Neural cell (in vitro differentiated cells): ENCODE measurements at regions not wholly inside any gene's neighbourhood (a gene's known extent, or its start where the extent isn't known, plus 50 kb on each side); places are given as distances from the start of the nearest gene placed in this dataset.

Source experiments
- CTCF ChIP-seq: fragments of 450-650 bp; IDR thresholded peaks from 2 replicates; pipeline ENCODE4 v1.5.1; 2014; ENCODE audit warnings: antibody characterized with exemption, mild to moderate bottlenecking, moderate library complexity; ENCODE audit not compliant: poor library complexity, severe bottlenecking
- RAD21 ChIP-seq: fragments of 450-650 bp; conservative IDR thresholded peaks from 2 replicates; pipeline ENCODE4 v1.6.1; 2014; ENCODE audit warnings: antibody characterized with exemption, mild to moderate bottlenecking, moderate library complexity

GRCh38 chr11:91174193-91174592 lies 951.3 kb upstream of the CHORDC1 start:
- TF ChIP-seq CTCF, result no peak
- TF ChIP-seq RAD21, result no peak
